ENCODE measurements at regions not wholly inside any gene's neighbourhood (a gene's known extent, or its start where the extent isn't known, plus 50 kb on each side); places are given as distances from the start of the nearest gene placed in this dataset.

- no peak for DNase-seq (ENCODE audit: insufficient read length, low spot score)
- TF ChIP-seq CTCF (IDR thresholded peaks at IDR 0.05; ENCODE audit: insufficient read depth, missing control alignments) = no peak
- FAIRE-seq = no peak
These were observed 616.1 kb upstream of the RGMB start for GRCh38 chr5:98157368-98157767.

DNA sequence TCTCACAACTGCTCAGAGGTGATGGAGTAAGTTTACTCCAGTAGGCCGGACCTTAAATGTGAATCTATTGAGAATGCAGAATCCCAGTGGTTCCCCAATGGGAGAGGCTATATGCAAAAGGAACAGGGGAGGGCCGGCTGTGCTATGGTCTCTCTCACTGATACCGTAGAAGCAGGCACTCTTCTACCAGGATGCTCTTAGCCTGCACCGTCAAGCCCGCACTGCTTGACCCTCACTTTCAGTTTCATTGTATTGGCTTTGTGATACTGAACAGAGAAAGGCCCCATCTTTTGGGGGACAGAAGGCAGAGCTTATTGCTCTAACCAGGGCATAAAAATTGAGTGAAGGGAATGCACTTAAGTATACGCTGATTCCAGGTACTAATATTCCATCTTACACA, 615.0 kb upstream of the RGMB start:
- FAIRE-seq (no peak), DNase-seq (ENCODE audit: insufficient read length, low spot score) (no peak)
- TF ChIP-seq CTCF (IDR thresholded peaks at IDR 0.05; ENCODE audit: insufficient read depth, missing control alignments) = no peak

DNA sequence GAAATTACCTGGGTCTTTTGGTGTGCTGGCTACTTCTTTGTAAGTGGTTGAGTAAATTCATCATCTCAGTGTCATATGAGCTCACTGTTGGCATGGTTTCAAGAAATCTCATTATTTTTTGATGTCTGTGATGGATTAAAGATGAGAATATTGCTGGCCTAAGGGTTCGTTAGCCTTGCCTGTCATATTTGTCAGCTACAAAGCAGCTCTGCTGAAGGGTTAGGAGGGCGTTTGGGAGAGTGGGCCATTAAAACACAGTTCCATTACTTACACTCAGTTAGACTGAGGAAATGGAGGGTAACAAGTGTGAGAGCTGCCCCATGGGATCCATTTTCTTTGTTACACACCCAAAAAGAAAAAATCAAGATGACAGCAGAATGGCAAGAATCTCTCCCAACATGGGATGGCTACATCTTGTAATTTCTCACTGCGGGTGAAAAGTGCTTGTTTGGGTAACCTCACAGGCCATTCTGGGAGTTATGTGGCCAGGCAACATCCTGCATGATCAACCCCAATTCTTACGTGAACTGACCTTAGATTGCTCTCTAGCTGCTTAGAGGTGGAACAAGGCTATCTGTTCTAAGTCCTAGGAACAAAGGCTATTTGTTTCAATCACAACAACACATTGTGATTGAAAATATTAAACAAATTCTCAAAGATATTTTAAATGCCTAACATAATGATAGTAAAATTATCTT, 609.5 kb upstream of the RGMB start:
- DNase-seq (ENCODE audit: insufficient read length, low spot score) = no peak
- FAIRE-seq = no peak
- TF ChIP-seq CTCF (IDR thresholded peaks at IDR 0.05; ENCODE audit: insufficient read depth, missing control alignments) = no peak

- no peak for FAIRE-seq
- no peak for TF ChIP-seq CTCF (IDR thresholded peaks at IDR 0.05; ENCODE audit: insufficient read depth, missing control alignments)
- DNase-seq (ENCODE audit: insufficient read length, low spot score) = no peak
These were observed 604.6 kb upstream of the RGMB start for GRCh38 chr5:98168871-98169270.

DNA sequence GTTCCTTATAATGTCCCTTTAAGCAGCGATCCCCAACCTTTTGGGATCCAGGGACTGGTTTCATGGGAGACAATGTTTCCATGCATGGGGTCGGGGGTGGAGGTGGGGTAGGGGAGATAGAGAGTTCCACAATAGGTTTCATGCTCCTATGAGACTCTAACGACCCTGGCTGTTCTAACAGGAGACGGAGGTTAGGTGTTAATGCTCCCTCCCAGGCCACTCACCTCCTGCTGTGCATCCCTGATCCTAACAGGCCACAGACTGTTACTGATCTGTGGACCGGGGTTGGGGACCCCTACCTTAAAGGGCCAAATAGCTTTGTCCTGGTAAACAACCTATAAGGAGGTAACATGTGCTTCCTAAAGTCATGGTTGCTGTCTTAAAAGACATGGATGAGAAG, 602.5 kb upstream of the RGMB start:
- FAIRE-seq = no peak
- DNase-seq (ENCODE audit: insufficient read length, low spot score) = no peak
- no peak for TF ChIP-seq CTCF (IDR thresholded peaks at IDR 0.05; ENCODE audit: insufficient read depth, missing control alignments)

DNA sequence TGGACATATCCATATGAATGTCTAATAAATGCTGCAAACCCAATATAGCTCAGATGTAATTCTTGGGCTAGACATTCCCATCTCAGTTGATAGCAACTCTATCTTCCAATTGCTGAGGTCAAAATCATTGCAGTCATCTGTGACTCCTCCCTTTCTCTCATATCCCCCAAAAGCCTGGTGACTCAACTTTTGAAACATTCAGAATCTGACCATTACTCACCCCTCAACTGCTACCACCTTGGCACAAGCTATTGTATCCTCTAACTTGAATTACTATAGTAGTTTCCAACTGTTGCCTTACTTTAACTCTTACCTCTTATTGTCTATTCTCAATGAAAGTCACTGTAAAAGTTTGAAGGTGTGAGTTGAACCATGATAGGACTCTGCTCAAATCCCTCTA, 600.1 kb upstream of the RGMB start:
- no peak for TF ChIP-seq CTCF (IDR thresholded peaks at IDR 0.05; ENCODE audit: insufficient read depth, missing control alignments)
- no peak for DNase-seq (ENCODE audit: insufficient read length, low spot score)
- FAIRE-seq = no peak

DNA sequence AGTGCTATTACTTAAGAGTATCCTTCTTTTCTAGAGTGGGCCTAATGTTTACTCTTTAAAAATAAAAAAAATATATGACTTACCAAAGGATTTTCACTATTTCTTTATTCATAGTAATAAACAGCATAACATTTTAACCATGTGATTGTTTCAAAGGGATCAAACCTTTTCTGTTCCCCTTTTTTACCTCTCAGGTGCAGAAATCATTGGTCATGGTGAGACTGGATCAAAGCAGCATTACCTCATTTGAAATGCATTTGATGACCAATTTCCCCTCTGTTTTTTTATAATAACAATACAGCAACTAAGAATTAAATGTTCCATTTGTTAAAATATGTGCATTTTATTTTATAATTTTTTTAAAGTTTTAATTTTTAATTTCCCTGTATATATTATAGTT, 598.0 kb upstream of the RGMB start:
- FAIRE-seq = no peak
- no peak for TF ChIP-seq CTCF (IDR thresholded peaks at IDR 0.05; ENCODE audit: insufficient read depth, missing control alignments)
- no peak for DNase-seq (ENCODE audit: insufficient read length, low spot score)
